Right renal pelvis (tissue), 4 donors: ENCODE measurements at regions not wholly inside any gene's neighbourhood (a gene's known extent, or its start where the extent isn't known, plus 50 kb on each side); places are given as distances from the start of the nearest gene placed in this dataset.

ENCODE experiments used
- DNase-seq, 4 donors: peaks; one replicate each; pipeline ENCODE4 v3.0.0-alpha.2; 2013; ENCODE audit warnings: low read depth in 4 of 4, low spot score in 3 of 4, missing footprints in 1 of 4

- no peak for DNase-seq
Measured at GRCh38 chr2:15731889-15732271, 140.2 kb downstream of the DDX1 start.

- DNase-seq = no peak
Measured at GRCh38 chr2:15732341-15733077, 140.8 kb downstream of the DDX1 start.

GRCh38 chr2:15733867-15734673 is 142.4 kb downstream of the DDX1 start:
- DNase-seq = no peak

- DNase-seq = no peak
Measured at GRCh38 chr2:15734674-15735483, 143.2 kb downstream of the DDX1 start.

- DNase-seq = no peak
Measured at GRCh38 chr2:15735484-15736326, 144.0 kb downstream of the DDX1 start.

GRCh38 chr2:15736396-15737180 is 144.9 kb downstream of the DDX1 start:
- DNase-seq = no peak

GRCh38 chr2:15737314-15738224 is 145.9 kb downstream of the DDX1 start:
- no peak for DNase-seq

- no peak for DNase-seq
Measured at GRCh38 chr2:15738225-15738546, 146.5 kb downstream of the DDX1 start.

- no peak for DNase-seq
Measured at GRCh38 chr2:15738943-15739342, 147.3 kb downstream of the DDX1 start.

- no peak for DNase-seq
Measured at GRCh38 chr2:15744820-15745219, 153.2 kb downstream of the DDX1 start.

- no peak for DNase-seq
Measured at GRCh38 chr2:15745350-15745749, 153.7 kb downstream of the DDX1 start.

- DNase-seq = no peak
Measured at GRCh38 chr2:15745907-15746702, 154.4 kb downstream of the DDX1 start.

- no peak for DNase-seq
Measured at GRCh38 chr2:15746703-15747550, 155.3 kb downstream of the DDX1 start.

GRCh38 chr2:15747603-15748471 is 156.2 kb downstream of the DDX1 start:
- DNase-seq = no peak

- no peak for DNase-seq
Measured at GRCh38 chr2:15748736-15749323, 157.2 kb downstream of the DDX1 start.
